GM19324 (cell line): ENCODE measurements at regions not wholly inside any gene's neighbourhood (a gene's known extent, or its start where the extent isn't known, plus 50 kb on each side); places are given as distances from the start of the nearest gene placed in this dataset.
"Not testable (repeated sequence)": the region's sequence is repeated elsewhere in the genome, so short reads cannot be mapped to it uniquely, and the experiment has no call there.

Experiments used
- ATAC-seq: cut with Tn5 transposase; IDR thresholded peaks from one replicate; pipeline ENCODE4 v1.9.1; 2021; ENCODE audit warnings: mild to moderate bottlenecking, moderate library complexity; ENCODE audit not compliant: unreplicated experiment, low FRiP score

DNA sequence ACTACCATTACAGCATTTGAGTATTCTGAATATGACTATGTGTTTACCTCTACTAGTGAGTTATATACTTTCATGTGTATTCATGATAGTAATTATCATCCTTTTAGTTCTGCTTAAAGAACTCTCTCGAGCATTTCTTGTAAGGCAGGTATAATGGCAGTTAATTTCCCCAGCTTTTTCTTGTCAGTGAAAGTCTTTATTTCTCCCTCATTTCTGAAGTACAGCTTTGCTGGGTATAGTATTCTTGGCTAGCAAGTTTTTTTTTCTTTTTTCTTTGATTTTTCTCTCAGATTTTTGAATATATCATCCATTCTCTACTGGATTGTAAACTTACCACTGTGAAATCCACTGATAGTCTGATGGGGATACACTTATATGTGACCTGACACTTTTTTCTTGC lies 165.9 kb upstream of the ARHGAP5 start:
- no peak for ATAC-seq

- no peak for ATAC-seq
Observed at GRCh38 chr14:31913370-31913769, 163.7 kb upstream of the ARHGAP5 start.

DNA sequence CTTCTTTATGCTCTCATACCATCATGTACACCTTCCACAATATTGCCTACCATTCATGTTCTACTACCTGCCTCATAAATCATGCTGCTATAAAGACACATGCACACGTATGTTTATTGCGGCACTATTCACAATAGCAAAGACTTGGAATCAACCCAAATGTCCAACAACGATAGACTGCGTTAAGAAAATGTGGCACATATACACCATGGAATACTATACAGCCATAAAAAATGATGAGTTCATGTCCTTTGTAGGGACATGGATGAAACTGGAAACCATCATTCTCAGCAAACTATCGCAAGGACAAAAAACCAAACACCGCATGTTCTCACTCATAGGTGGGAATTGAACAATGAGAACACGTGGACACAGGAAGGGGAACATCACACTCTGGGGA lies 158.8 kb upstream of the ARHGAP5 start:
- ATAC-seq: not testable (repeated sequence)

DNA sequence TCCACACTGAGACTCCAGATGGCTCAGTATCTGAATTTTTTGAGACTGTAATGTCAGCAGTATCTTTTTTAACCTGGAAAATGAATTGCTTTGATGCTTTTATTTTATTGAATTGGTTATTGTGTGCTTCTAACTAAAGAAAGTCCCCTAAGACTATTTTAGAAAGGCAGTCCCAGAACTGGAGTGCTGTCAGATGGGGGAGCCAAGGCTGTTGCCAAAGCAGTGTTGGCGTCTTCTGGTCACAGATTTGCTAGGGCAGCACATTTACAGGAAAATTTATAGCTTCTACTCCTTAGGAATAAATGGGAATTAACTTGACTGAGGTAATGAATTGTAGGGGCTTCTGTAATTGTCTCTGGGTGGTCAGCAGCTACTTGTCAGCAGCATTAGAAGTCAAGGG lies 157.1 kb upstream of the ARHGAP5 start:
- ATAC-seq: no peak

- ATAC-seq: no peak
Observed at GRCh38 chr14:31920989-31921650, 156.0 kb upstream of the ARHGAP5 start.

DNA sequence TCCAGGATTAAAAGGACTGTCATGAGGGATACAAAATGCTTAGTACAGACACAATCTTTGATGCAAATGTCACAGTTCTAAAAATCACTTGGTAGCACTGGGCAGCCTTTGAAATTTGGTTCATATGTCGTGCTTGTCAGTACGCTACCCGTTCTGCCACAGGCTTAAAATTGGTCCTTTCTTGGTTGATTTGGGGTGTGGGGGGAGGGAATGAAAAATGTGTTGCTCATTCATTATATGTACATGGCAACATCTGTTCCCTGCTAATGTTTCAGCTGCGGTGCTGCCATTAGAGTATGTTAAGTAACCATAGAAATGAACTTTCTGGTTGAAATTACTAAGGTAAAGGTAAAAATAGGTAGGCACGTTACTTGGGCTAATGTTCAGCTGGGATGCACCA lies 155.4 kb upstream of the ARHGAP5 start:
- no peak for ATAC-seq

DNA sequence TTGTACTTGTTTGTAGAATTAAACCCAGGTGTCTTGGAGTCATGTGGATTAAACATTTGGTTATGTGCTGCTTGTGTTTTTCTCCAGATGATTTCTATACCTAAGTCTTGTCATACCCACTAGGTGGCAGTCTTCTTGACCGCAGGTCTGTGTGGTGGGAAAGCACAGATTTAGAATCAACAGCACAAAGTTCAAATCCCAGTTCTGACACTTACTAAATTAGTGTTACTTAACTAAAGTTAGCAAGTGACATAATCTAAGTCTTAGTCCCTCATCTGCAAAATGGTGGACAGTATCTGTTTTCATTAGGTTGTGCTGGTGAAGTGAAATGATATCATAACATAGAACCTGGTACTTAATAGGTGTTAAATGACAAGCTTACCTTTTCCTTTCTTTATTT lies 151.0 kb upstream of the ARHGAP5 start:
- peak; percentile 50 for ATAC-seq

GRCh38 chr14:31926652-31927347 lies 150.3 kb upstream of the ARHGAP5 start:
- no peak for ATAC-seq

DNA sequence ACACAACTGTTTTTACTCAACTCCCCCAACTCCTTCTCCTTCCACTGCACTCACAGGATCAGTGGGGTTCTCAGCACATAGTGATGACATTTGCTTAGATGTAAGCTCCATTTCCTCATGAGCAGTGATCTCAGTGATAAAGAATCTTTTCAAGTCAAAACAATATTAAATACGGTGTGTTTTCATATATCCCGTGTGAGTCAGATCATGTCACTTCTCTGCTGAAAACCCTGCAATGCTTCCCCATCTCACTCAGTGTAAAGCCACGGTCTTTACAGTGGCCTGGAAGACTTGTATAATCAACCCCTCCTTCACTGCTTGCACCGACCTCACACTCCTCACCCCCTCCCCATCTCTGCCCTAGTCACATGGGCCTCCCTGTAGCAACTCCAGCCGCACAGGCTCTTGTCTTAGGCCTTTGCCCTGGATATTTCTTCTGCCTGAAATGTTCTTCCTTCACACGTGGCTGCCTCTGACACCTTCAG lies 149.7 kb upstream of the ARHGAP5 start:
- ATAC-seq: no peak

DNA sequence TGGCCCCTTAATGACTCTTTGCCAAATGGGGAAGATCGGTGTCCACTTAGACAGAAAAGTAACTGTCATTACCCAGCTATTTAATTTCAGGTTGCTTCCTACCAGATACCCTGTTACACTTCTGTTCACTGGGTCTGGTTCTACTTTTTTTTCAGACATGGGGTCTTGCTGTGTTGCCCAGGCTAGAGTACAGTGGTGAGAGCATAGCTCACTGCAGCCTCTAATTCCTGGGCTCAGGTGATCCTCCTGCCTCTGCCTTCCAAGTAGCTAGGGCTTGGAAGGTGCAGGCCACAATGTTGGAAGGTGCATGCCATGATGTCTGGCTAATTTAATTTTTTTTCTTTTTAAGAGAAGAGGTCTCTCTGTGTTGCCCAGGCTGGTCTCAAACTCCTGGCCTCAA lies 147.0 kb upstream of the ARHGAP5 start:
- ATAC-seq: no peak

GRCh38 chr14:31930493-31931240 lies 146.4 kb upstream of the ARHGAP5 start:
- no peak for ATAC-seq

- no peak for ATAC-seq
Observed at GRCh38 chr14:31932675-31933074, 144.4 kb upstream of the ARHGAP5 start.

DNA sequence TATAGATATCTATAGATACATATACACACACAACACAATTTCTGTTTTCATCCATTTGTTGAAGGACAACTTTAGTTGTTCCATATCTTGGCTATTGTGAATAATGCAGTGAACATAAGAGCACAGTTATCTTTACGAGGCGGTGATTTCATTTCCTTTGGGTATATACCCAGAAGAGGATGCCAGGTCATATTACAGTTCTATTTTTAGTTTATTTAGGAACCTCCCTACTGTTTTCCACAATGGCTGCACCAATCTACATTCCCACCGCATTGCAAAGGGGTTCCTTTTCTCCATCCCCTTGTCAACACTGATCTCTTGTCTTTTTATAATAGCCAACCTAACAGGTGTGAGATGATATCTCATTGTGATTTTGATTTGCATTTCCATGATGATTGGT lies 143.4 kb upstream of the ARHGAP5 start:
- ATAC-seq: no peak

DNA sequence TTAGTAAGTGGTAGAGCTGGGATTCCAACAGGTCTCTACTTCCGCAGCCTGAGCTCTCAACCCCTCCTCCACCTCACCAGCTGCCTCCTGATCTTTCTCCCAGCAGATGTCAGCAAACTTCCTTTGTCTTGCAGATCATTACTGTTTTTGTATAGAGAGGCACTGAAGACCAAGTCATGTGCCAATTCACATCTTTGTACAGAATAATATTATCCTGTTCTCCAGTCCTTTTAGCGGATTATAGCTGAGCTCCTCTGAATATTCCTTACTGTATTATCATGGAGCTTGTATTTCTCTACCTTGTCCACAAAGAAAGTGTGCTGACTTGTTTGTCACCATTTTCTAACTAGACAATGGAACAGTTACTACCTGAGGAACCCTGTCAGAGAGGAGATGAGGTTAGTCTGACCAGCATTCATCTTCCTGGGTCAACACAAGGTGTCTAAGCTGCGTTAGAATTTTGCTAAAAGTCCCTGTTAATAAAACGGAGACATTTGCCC lies 142.3 kb upstream of the ARHGAP5 start:
- ATAC-seq: no peak

DNA sequence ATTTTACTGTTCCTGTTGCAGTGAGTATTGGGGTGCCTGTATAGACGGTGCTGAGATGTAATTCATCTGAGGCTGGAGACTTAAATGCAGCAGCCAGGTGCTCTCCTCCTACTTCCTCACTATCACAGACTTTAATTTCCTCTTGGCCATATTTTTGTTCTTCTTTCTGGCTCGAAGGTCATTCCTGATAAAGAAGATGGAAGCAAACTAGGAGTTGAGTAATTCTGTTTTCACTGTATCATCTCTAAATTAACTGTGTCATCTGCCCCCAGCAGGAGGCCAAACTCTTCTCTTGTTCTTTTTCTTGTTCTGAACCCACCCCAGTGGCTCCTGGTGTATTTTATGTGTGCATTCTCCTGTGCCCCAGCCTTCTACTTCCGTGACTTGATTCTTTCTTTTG lies 141.7 kb upstream of the ARHGAP5 start:
- ATAC-seq: no peak

GRCh38 chr14:31936115-31936514 lies 141.0 kb upstream of the ARHGAP5 start:
- no peak for ATAC-seq

GRCh38 chr14:31937730-31938346 lies 139.3 kb upstream of the ARHGAP5 start:
- peak; percentile 89 for ATAC-seq

DNA sequence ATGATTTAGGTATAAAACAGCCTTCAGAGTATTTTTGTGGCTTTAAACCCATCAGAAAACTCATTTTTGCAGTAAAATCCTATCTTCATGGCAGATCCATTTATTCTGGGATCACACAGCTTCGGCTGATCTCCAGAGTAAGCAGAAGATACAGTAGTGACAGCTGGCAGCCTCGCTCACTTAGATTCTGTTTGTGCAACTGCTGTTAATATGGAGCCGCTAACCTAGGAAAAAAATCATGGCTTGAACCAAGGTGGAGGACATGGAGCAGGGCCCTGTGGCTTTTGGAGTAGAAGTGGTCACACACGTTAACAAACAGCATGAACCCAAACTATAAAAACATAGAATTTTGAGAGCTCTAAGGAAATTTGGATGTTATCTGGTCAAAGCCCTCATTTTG lies 137.2 kb upstream of the ARHGAP5 start:
- ATAC-seq: no peak

DNA sequence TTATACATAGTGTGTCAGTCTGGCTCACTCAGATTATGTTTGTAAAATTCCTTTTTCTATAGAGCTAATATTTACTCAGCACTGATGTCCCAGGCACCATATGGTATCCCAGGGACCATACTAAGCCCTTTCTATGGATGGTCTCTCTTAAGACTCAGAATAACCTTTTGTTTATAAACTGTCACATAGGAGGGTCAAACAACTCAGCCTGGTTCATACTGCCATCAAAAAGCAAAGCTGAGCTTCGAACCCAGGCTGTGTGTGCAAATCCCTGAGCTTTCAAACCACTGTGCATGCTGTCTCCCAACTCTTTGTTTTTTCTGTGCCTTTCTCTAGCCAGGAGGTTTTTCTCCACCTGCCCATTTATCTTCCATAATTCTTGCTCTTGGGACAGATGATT lies 135.6 kb upstream of the ARHGAP5 start:
- no peak for ATAC-seq

- no peak for ATAC-seq
Observed at GRCh38 chr14:31942166-31942841, 134.8 kb upstream of the ARHGAP5 start.
